ENCODE measurements at regions not wholly inside any gene's neighbourhood (a gene's known extent, or its start where the extent isn't known, plus 50 kb on each side); places are given as distances from the start of the nearest gene placed in this dataset.

DNA sequence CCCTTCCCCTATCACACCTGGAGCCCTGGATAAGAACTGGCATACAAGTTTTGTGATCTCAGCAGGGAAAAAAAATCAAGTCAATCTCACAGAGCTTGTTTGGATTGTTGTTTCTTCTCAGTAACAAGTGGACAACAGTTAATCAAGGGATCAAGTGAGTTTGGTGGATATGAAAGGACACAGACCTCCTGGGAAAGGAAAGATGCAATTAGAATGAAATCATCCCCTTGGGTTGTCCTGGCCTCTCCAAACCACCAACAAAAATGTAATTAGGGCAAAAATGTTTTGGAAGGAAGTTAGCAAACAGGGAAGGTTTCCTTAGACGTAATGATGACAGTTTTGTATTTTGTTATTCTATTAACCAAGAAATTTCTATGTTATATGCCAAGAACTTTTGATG is 99.1 kb upstream of the PRDM1 start:
- TF ChIP-seq POLR2A (IDR thresholded peaks at IDR 0.05; ENCODE audit: insufficient read depth in 1 of 2, low read depth in 2 of 2, low read length in 2 of 2) = no peak
- TF ChIP-seq ZFAT (CRISPR knock-in tag; conservative IDR thresholded peaks at IDR 0.05) = no peak
- TF ChIP-seq, protein P1, sequence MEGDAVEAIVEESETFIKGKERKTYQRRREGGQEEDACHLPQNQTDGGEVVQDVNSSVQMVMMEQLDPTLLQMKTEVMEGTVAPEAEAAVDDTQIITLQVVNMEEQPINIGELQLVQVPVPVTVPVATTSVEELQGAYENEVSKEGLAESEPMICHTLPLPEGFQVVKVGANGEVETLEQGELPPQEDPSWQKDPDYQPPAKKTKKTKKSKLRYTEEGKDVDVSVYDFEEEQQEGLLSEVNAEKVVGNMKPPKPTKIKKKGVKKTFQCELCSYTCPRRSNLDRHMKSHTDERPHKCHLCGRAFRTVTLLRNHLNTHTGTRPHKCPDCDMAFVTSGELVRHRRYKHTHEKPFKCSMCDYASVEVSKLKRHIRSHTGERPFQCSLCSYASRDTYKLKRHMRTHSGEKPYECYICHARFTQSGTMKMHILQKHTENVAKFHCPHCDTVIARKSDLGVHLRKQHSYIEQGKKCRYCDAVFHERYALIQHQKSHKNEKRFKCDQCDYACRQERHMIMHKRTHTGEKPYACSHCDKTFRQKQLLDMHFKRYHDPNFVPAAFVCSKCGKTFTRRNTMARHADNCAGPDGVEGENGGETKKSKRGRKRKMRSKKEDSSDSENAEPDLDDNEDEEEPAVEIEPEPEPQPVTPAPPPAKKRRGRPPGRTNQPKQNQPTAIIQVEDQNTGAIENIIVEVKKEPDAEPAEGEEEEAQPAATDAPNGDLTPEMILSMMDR (CRISPR knock-in tag; IDR thresholded peaks at IDR 0.05) = no peak
- TF ChIP-seq ZNF264 (CRISPR knock-in tag; IDR thresholded peaks at IDR 0.05) = no peak
- TF ChIP-seq E2F5 (CRISPR knock-in tag; conservative IDR thresholded peaks at IDR 0.05) = no peak
- TF ChIP-seq RBM39 (IDR thresholded peaks at IDR 0.05; ENCODE audit: low read depth, low read length, poor library complexity, severe bottlenecking) = no peak
- no peak for TF ChIP-seq PREB (CRISPR knock-in tag; IDR thresholded peaks at IDR 0.05)
- TF ChIP-seq ZNF274 (CRISPR knock-in tag; IDR thresholded peaks at IDR 0.05) = no peak
- no peak for TF ChIP-seq CBFB (CRISPR knock-in tag; IDR thresholded peaks at IDR 0.05)
- TF ChIP-seq NCOA5 (CRISPR knock-in tag; IDR thresholded peaks at IDR 0.05) = no peak
- TF ChIP-seq ZNF326 (CRISPR knock-in tag; IDR thresholded peaks at IDR 0.05; ENCODE audit: borderline replicate concordance) = no peak
- TF ChIP-seq, protein P2, sequence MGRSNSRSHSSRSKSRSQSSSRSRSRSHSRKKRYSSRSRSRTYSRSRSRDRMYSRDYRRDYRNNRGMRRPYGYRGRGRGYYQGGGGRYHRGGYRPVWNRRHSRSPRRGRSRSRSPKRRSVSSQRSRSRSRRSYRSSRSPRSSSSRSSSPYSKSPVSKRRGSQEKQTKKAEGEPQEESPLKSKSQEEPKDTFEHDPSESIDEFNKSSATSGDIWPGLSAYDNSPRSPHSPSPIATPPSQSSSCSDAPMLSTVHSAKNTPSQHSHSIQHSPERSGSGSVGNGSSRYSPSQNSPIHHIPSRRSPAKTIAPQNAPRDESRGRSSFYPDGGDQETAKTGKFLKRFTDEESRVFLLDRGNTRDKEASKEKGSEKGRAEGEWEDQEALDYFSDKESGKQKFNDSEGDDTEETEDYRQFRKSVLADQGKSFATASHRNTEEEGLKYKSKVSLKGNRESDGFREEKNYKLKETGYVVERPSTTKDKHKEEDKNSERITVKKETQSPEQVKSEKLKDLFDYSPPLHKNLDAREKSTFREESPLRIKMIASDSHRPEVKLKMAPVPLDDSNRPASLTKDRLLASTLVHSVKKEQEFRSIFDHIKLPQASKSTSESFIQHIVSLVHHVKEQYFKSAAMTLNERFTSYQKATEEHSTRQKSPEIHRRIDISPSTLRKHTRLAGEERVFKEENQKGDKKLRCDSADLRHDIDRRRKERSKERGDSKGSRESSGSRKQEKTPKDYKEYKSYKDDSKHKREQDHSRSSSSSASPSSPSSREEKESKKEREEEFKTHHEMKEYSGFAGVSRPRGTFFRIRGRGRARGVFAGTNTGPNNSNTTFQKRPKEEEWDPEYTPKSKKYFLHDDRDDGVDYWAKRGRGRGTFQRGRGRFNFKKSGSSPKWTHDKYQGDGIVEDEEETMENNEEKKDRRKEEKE (IDR thresholded peaks at IDR 0.05) = no peak
- TF ChIP-seq ZFX (CRISPR knock-in tag; IDR thresholded peaks at IDR 0.05; ENCODE audit: low read depth) = no peak
